ENCODE measurements at regions not wholly inside any gene's neighbourhood (a gene's known extent, or its start where the extent isn't known, plus 50 kb on each side); places are given as distances from the start of the nearest gene placed in this dataset.
"Not testable (repeated sequence)": the region's sequence is repeated elsewhere in the genome, so short reads cannot be mapped to it uniquely, and the experiment has no call there.

GRCh38 chr9:13814647-13815400, 499.1 kb downstream of the NFIB start:
- DNase-seq (ENCODE audit: low spot score), result no peak

GRCh38 chr9:13811876-13812275, 502.1 kb downstream of the NFIB start:
- DNase-seq (ENCODE audit: low spot score), result no peak

- no peak for DNase-seq (ENCODE audit: low spot score)
These were observed 503.4 kb downstream of the NFIB start for GRCh38 chr9:13810510-13810909.

- DNase-seq (ENCODE audit: low spot score), result no peak
These were observed 504.5 kb downstream of the NFIB start for GRCh38 chr9:13809401-13809800.

- DNase-seq (ENCODE audit: low spot score), result no peak
These were observed 506.8 kb downstream of the NFIB start for GRCh38 chr9:13807118-13807517.

- DNase-seq (ENCODE audit: low spot score), result no peak
These were observed 507.2 kb downstream of the NFIB start for GRCh38 chr9:13806714-13807113.

- no peak for DNase-seq (ENCODE audit: low spot score)
These were observed 508.4 kb downstream of the NFIB start for GRCh38 chr9:13805546-13805945.

GRCh38 chr9:13804532-13804931, 509.4 kb downstream of the NFIB start:
- no peak for DNase-seq (ENCODE audit: low spot score)

- no peak for DNase-seq (ENCODE audit: low spot score)
These were observed 513.2 kb downstream of the NFIB start for GRCh38 chr9:13800776-13801175.

GRCh38 chr9:13797701-13798100, 516.2 kb downstream of the NFIB start:
- not testable (repeated sequence) for DNase-seq (ENCODE audit: low spot score)

- no peak for DNase-seq (ENCODE audit: low spot score)
These were observed 512.3 kb upstream of the MPDZ start for GRCh38 chr9:13791816-13792215.

- no peak for DNase-seq (ENCODE audit: low spot score)
These were observed 510.6 kb upstream of the MPDZ start for GRCh38 chr9:13790055-13790454.

- DNase-seq (ENCODE audit: low spot score), result no peak
These were observed 507.8 kb upstream of the MPDZ start for GRCh38 chr9:13787234-13787833.

GRCh38 chr9:13786711-13787110, 507.2 kb upstream of the MPDZ start:
- no peak for DNase-seq (ENCODE audit: low spot score)

GRCh38 chr9:13786131-13786530, 506.6 kb upstream of the MPDZ start:
- no peak for DNase-seq (ENCODE audit: low spot score)

- DNase-seq (ENCODE audit: low spot score), result no peak
These were observed 499.6 kb upstream of the MPDZ start for GRCh38 chr9:13779106-13779505.

GRCh38 chr9:13778631-13779030, 499.1 kb upstream of the MPDZ start:
- no peak for DNase-seq (ENCODE audit: low spot score)

GRCh38 chr9:13770956-13771355, 491.5 kb upstream of the MPDZ start:
- no peak for DNase-seq (ENCODE audit: low spot score)

GRCh38 chr9:13769641-13770040, 490.1 kb upstream of the MPDZ start:
- DNase-seq (ENCODE audit: low spot score), result no peak

- no peak for DNase-seq (ENCODE audit: low spot score)
These were observed 489.5 kb upstream of the MPDZ start for GRCh38 chr9:13769006-13769405.

GRCh38 chr9:13762209-13762608, 482.7 kb upstream of the MPDZ start:
- DNase-seq (ENCODE audit: low spot score), result no peak

GRCh38 chr9:13759551-13759950, 480.1 kb upstream of the MPDZ start:
- DNase-seq (ENCODE audit: low spot score), result no peak

GRCh38 chr9:13758936-13759335, 479.4 kb upstream of the MPDZ start:
- DNase-seq (ENCODE audit: low spot score), result peak; percentile 43

GRCh38 chr9:13756943-13757342, 477.5 kb upstream of the MPDZ start:
- DNase-seq (ENCODE audit: low spot score), result no peak
